ENCODE measurements at regions not wholly inside any gene's neighbourhood (a gene's known extent, or its start where the extent isn't known, plus 50 kb on each side); places are given as distances from the start of the nearest gene placed in this dataset.

GRCh38 chr5:38151878-38152277 is 106.5 kb upstream of the EGFLAM start:
- no peaks in the 10 kb centered on the region for H3K27me3 ChIP-seq
- DNase-seq (no peak), ATAC-seq (no peak)
- in situ Hi-C loops (cut with MboI; ENCODE audit: low sequenced_read_pairs in 4 of 4), result no loop called here
- no peaks in the 10 kb centered on the region for H3K36me3 ChIP-seq
- H3K4me3 ChIP-seq, result no peak overlapping the region
- peaks cover 5 to 6% of the 10 kb centered on the region in 2 donors for H3K4me1 ChIP-seq
- no peak overlapping the region for H3K27ac ChIP-seq
- intact Hi-C loops (cut with DNase I; ENCODE audit: low total_unique reads), result no loop called here
- TF ChIP-seq CTCF (IDR thresholded peaks at IDR 0.05 in 4 of 5, conservative IDR thresholded peaks at IDR 0.05 in 1 of 5) (no peak), POLR2A (IDR thresholded peaks at IDR 0.05) (no peak)
- H3K9me3 ChIP-seq, result no peaks in the 10 kb centered on the region

- no peak for TF ChIP-seq POLR2A (IDR thresholded peaks at IDR 0.05)
- TF ChIP-seq CTCF (IDR thresholded peaks at IDR 0.05 in 4 of 5, conservative IDR thresholded peaks at IDR 0.05 in 1 of 5), result no peak
- intact Hi-C loops (cut with DNase I; ENCODE audit: low total_unique reads), result no loop called here
- in situ Hi-C loops (cut with MboI; ENCODE audit: low sequenced_read_pairs in 4 of 4), result no loop called here
- no peak for ATAC-seq
- Histone ChIP-seq H3K27me3 (no peaks in the 10 kb centered on the region), H3K4me1 (peaks cover 1 to 2% of the 10 kb centered on the region in 2 donors), H3K4me3 (no peak overlapping the region), H3K9me3 (no peaks in the 10 kb centered on the region), H3K36me3 (no peaks in the 10 kb centered on the region), H3K27ac (no peak overlapping the region)
- DNase-seq, result no peak
Observed at GRCh38 chr5:38149815-38150195, 108.6 kb upstream of the EGFLAM start.

GRCh38 chr5:38148021-38148625 is 110.2 kb upstream of the EGFLAM start:
- no peaks in the 10 kb centered on the region for H3K27me3 ChIP-seq
- no peaks in the 10 kb centered on the region for H3K36me3 ChIP-seq
- no peak overlapping the region for H3K4me3 ChIP-seq
- TF ChIP-seq CTCF (IDR thresholded peaks at IDR 0.05 in 4 of 5, conservative IDR thresholded peaks at IDR 0.05 in 1 of 5) (no peak), POLR2A (IDR thresholded peaks at IDR 0.05) (no peak)
- no peaks in the 10 kb centered on the region for H3K4me1 ChIP-seq
- ATAC-seq, result no peak
- no peak overlapping the region for H3K27ac ChIP-seq
- intact Hi-C loops (cut with DNase I; ENCODE audit: low total_unique reads) (no loop called here), in situ Hi-C loops (cut with MboI; ENCODE audit: low sequenced_read_pairs in 4 of 4) (no loop called here)
- DNase-seq, result no peak
- no peaks in the 10 kb centered on the region for H3K9me3 ChIP-seq

- TF ChIP-seq POLR2A (IDR thresholded peaks at IDR 0.05) (no peak), CTCF (IDR thresholded peaks at IDR 0.05 in 4 of 5, conservative IDR thresholded peaks at IDR 0.05 in 1 of 5) (no peak)
- Histone ChIP-seq H3K27me3 (no peaks in the 10 kb centered on the region), H3K9me3 (no peaks in the 10 kb centered on the region), H3K4me3 (no peak overlapping the region), H3K4me1 (peaks cover 0 to 5% of the 10 kb centered on the region in 2 donors), H3K27ac (no peak overlapping the region), H3K36me3 (no peaks in the 10 kb centered on the region)
- in situ Hi-C loops (cut with MboI; ENCODE audit: low sequenced_read_pairs in 4 of 4) (no loop called here), intact Hi-C loops (cut with DNase I; ENCODE audit: low total_unique reads) (no loop called here)
- no peak for ATAC-seq
- no peak for DNase-seq
Observed at GRCh38 chr5:38143384-38143783, 115.0 kb upstream of the EGFLAM start.

- in situ Hi-C loops (cut with MboI; ENCODE audit: low sequenced_read_pairs in 4 of 4), result no loop called here
- ATAC-seq, result no peak
Observed at GRCh38 chr5:38141665-38142064, 116.7 kb upstream of the EGFLAM start.

More at GRCh38 chr5:38141665-38142064, 116.7 kb upstream of the EGFLAM start:
- intact Hi-C loops (cut with DNase I; ENCODE audit: low total_unique reads), result no loop called here
- DNase-seq, result no peak
- H3K4me3 ChIP-seq, result no peak overlapping the region
- no peaks in the 10 kb centered on the region for H3K36me3 ChIP-seq
- H3K27me3 ChIP-seq, result no peaks in the 10 kb centered on the region
- no peak overlapping the region for H3K27ac ChIP-seq
- peaks cover 0 to 5% of the 10 kb centered on the region in 2 donors for H3K4me1 ChIP-seq
- TF ChIP-seq CTCF (IDR thresholded peaks at IDR 0.05 in 4 of 5, conservative IDR thresholded peaks at IDR 0.05 in 1 of 5) (no peak), POLR2A (IDR thresholded peaks at IDR 0.05) (no peak)
- no peaks in the 10 kb centered on the region for H3K9me3 ChIP-seq

Measured in gastrocnemius medialis (tissue), 4 donors.